ENCODE measurements at regions not wholly inside any gene's neighbourhood (a gene's known extent, or its start where the extent isn't known, plus 50 kb on each side); places are given as distances from the start of the nearest gene placed in this dataset.

DNA sequence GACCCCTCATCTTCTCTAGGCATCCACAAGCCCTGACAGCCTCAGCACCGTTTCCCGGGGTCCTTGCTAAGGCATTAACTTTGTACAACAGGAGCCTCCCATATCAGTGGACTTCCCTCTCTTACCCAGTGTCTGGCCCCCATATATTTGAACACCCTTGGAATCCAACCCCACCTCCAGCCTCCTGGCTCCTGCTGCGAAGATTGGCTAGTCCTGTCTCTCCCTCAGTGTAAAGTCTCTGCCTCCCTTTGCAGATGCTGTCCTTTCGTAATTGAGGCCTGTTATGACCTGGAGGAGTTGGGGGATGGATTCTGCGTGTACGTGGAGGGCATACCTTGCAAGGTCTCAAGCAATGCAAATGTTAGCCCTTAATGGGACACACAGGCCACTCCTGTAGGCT lies 413.7 kb downstream of the IRS2 start:
- TF ChIP-seq EZH2 (IDR thresholded peaks at IDR 0.05; ENCODE audit: borderline replicate concordance, low read length) = no peak
- TF ChIP-seq, protein P1, sequence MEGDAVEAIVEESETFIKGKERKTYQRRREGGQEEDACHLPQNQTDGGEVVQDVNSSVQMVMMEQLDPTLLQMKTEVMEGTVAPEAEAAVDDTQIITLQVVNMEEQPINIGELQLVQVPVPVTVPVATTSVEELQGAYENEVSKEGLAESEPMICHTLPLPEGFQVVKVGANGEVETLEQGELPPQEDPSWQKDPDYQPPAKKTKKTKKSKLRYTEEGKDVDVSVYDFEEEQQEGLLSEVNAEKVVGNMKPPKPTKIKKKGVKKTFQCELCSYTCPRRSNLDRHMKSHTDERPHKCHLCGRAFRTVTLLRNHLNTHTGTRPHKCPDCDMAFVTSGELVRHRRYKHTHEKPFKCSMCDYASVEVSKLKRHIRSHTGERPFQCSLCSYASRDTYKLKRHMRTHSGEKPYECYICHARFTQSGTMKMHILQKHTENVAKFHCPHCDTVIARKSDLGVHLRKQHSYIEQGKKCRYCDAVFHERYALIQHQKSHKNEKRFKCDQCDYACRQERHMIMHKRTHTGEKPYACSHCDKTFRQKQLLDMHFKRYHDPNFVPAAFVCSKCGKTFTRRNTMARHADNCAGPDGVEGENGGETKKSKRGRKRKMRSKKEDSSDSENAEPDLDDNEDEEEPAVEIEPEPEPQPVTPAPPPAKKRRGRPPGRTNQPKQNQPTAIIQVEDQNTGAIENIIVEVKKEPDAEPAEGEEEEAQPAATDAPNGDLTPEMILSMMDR (conservative IDR thresholded peaks at IDR 0.05 in 1 of 2, IDR thresholded peaks at IDR 0.05 in 1 of 2; ENCODE audit: extremely low read depth in 1 of 2, insufficient read depth in 1 of 2, low read depth in 1 of 2, low read length in 2 of 2) = no peak

Data from mammary epithelial cell (primary cell).